ENCODE measurements at regions not wholly inside any gene's neighbourhood (a gene's known extent, or its start where the extent isn't known, plus 50 kb on each side); places are given as distances from the start of the nearest gene placed in this dataset.

GRCh38 chrX:140298960-140299825 lies 205.7 kb downstream of the SOX3 start:
- TF ChIP-seq EP300 (IDR thresholded peaks at IDR 0.05) (no peak), POLR2A (IDR thresholded peaks at IDR 0.05) (no peak), CTCF (IDR thresholded peaks at IDR 0.05) (no peak)
- H3K36me3 ChIP-seq: no peaks in the 10 kb centered on the region
- H3K27ac ChIP-seq: no peak overlapping the region
- WGBS, 2 donors: 78 to 79% methylated on average over 7 to 11 of the region's 11 CpGs
- H3K4me3 ChIP-seq: no peak overlapping the region
- H3K4me1 ChIP-seq: no peaks in the 10 kb centered on the region
- no peaks in the 10 kb centered on the region for H3K9me3 ChIP-seq
- DNase-seq (ENCODE audit: low spot score in 2 of 2): no peak
- H3K27me3 ChIP-seq: no peaks in the 10 kb centered on the region

- H3K36me3 ChIP-seq: no peaks in the 10 kb centered on the region
- H3K4me1 ChIP-seq: no peaks in the 10 kb centered on the region
- no peaks in the 10 kb centered on the region for H3K27me3 ChIP-seq
- no peaks in the 10 kb centered on the region for H3K9me3 ChIP-seq
- no peak overlapping the region for H3K4me3 ChIP-seq
- no peak overlapping the region for H3K27ac ChIP-seq
- 51 to 55% methylated on average over 1 of the region's 1 CpG for WGBS, 2 donors
- TF ChIP-seq CTCF (IDR thresholded peaks at IDR 0.05) (no peak), EP300 (IDR thresholded peaks at IDR 0.05) (no peak), POLR2A (IDR thresholded peaks at IDR 0.05) (no peak)
- no peak for DNase-seq (ENCODE audit: low spot score in 2 of 2)
These were observed 207.6 kb downstream of the SOX3 start for GRCh38 chrX:140297273-140297672.

- Histone ChIP-seq H3K9me3 (no peaks in the 10 kb centered on the region), H3K4me1 (no peaks in the 10 kb centered on the region), H3K4me3 (no peak overlapping the region), H3K36me3 (no peaks in the 10 kb centered on the region), H3K27ac (no peak overlapping the region), H3K27me3 (no peaks in the 10 kb centered on the region)
- TF ChIP-seq CTCF (IDR thresholded peaks at IDR 0.05): no peak
- TF ChIP-seq EP300 (IDR thresholded peaks at IDR 0.05): no peak
- TF ChIP-seq POLR2A (IDR thresholded peaks at IDR 0.05): no peak
- no peak for DNase-seq (ENCODE audit: low spot score in 2 of 2)
- 64 to 89% methylated on average over 1 of the region's 1 CpG for WGBS, 2 donors
These were observed 211.9 kb downstream of the SOX3 start for GRCh38 chrX:140292961-140293360.

- no peak for TF ChIP-seq EP300 (IDR thresholded peaks at IDR 0.05)
- TF ChIP-seq POLR2A (IDR thresholded peaks at IDR 0.05): no peak
- no peak for TF ChIP-seq CTCF (IDR thresholded peaks at IDR 0.05)
- H3K4me1 ChIP-seq: no peaks in the 10 kb centered on the region
- no peaks in the 10 kb centered on the region for H3K27me3 ChIP-seq
- 59 to 65% methylated on average over 2 of the region's 2 CpGs for WGBS, 2 donors
- H3K27ac ChIP-seq: no peak overlapping the region
- H3K4me3 ChIP-seq: no peak overlapping the region
- no peak for DNase-seq (ENCODE audit: low spot score in 2 of 2)
- no peaks in the 10 kb centered on the region for H3K9me3 ChIP-seq
- H3K36me3 ChIP-seq: no peaks in the 10 kb centered on the region
These were observed 212.7 kb downstream of the SOX3 start for GRCh38 chrX:140292188-140292587.

GRCh38 chrX:140274811-140275525 lies 229.9 kb downstream of the SOX3 start:
- TF ChIP-seq POLR2A (IDR thresholded peaks at IDR 0.05) (no peak), EP300 (IDR thresholded peaks at IDR 0.05) (no peak), CTCF (IDR thresholded peaks at IDR 0.05) (no peak)
- WGBS, 2 donors: 14 to 17% methylated on average over 3 of the region's 3 CpGs
- Histone ChIP-seq H3K4me3 (no peak overlapping the region), H3K9me3 (peaks cover 0 to 3% (median 0%) of the 10 kb centered on the region in 4 donors), H3K27ac (no peak overlapping the region), H3K36me3 (no peaks in the 10 kb centered on the region), H3K27me3 (no peaks in the 10 kb centered on the region), H3K4me1 (no peaks in the 10 kb centered on the region)
- no peak for DNase-seq (ENCODE audit: low spot score in 2 of 2)
